ENCODE measurements at regions not wholly inside any gene's neighbourhood (a gene's known extent, or its start where the extent isn't known, plus 50 kb on each side); places are given as distances from the start of the nearest gene placed in this dataset.

DNA sequence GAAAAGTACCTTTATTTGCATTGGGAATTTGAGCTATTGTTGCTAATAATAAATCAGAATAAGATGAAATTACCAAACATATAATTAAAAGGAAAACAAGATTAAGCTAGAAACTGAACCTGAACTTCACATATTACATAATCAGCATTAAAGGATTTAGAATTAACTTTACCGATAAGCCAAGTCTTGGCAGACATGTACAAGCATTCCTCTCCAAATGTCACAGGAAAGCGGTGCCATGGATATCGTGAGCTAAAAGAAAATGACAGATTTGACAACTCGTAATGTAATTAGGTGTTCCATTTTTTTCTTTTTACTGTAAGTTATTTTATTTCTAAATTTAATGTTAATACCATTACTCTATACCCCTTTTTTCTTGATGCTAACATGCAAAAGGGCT is 55.1 kb upstream of the CD302 start:
- H3K79me2 ChIP-seq (ENCODE audit: insufficient read depth, low read depth, low read length) = no peaks in the 10 kb centered on the region
- no TSS peak for BruUV-seq (replicated peaks)
- H3K36me3 ChIP-seq (ENCODE audit: insufficient read depth, low read length) = no peaks in the 10 kb centered on the region
- no peaks in the 10 kb centered on the region for H4K20me1 ChIP-seq (ENCODE audit: insufficient read depth, low read length)
- TF ChIP-seq EZH2phosphoT487 (IDR thresholded peaks at IDR 0.05; ENCODE audit: borderline replicate concordance, low read depth, low read length) (no peak), CTCF (conservative IDR thresholded peaks at IDR 0.05; ENCODE audit: low read length) (no peak)
- DNase-seq (ENCODE audit: low spot score) = no peak
- ChIA-PET CTCF (ENCODE audit: unreplicated experiment) (no interaction called here), POLR2A (interaction anchor here (0.9 kb wide), 1 partner anchor 105 kb away, joined by 3 read pairs; no protein-coding TSS in a partner anchor)
- no peaks in the 10 kb centered on the region for H3K4me1 ChIP-seq (ENCODE audit: insufficient read depth, low read length, poor library complexity, severe bottlenecking)
- no peaks in the 10 kb centered on the region for H3K9me3 ChIP-seq (ENCODE audit: low read length)
- H3K4me3 ChIP-seq (ENCODE audit: low read depth, low read length, poor library complexity, severe bottlenecking) = no peak overlapping the region
- H3K4me2 ChIP-seq (ENCODE audit: low read length) = no peak overlapping the region
- no peak overlapping the region for H2AFZ ChIP-seq (ENCODE audit: low read length)
- intact Hi-C loops (cut with micrococcal nuclease; ENCODE audit: unreplicated experiment) = no loop called here
- H3K9me2 ChIP-seq (ENCODE audit: insufficient read depth, low read length) = no peaks in the 10 kb centered on the region
- H3K27ac ChIP-seq (ENCODE audit: low read depth, low read length, poor library complexity, severe bottlenecking) = no peak overlapping the region

DNA sequence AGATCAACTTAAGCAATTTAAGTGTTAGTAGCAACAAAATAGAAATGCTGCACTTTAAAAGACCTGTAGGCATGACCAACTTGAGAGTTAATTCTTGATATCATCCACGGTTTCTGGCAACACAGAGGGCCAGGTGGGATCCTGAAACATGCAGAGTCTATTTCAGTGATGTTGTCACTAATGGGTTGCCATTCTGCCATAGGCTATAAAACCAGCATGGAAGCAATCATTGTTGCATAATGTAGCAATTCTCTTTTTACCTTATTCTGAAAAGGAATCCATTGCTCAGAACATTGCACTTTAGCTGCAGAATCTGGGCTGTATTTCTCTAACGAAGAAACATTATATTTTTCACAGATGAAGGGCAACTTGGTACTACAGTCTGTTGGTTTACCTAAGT is 53.9 kb upstream of the CD302 start:
- intact Hi-C loops (cut with micrococcal nuclease; ENCODE audit: unreplicated experiment) = no loop called here
- Histone ChIP-seq H3K27ac (ENCODE audit: low read depth, low read length, poor library complexity, severe bottlenecking) (no peak overlapping the region), H3K9me3 (ENCODE audit: low read length) (no peaks in the 10 kb centered on the region), H3K79me2 (ENCODE audit: insufficient read depth, low read depth, low read length) (no peaks in the 10 kb centered on the region), H3K9me2 (ENCODE audit: insufficient read depth, low read length) (no peaks in the 10 kb centered on the region), H3K36me3 (ENCODE audit: insufficient read depth, low read length) (no peaks in the 10 kb centered on the region), H3K4me3 (ENCODE audit: low read depth, low read length, poor library complexity, severe bottlenecking) (no peak overlapping the region), H2AFZ (ENCODE audit: low read length) (no peak overlapping the region), H3K4me2 (ENCODE audit: low read length) (no peak overlapping the region), H4K20me1 (ENCODE audit: insufficient read depth, low read length) (no peaks in the 10 kb centered on the region), H3K4me1 (ENCODE audit: insufficient read depth, low read length, poor library complexity, severe bottlenecking) (no peaks in the 10 kb centered on the region)
- BruUV-seq (replicated peaks) = no TSS peak
- ChIA-PET CTCF (ENCODE audit: unreplicated experiment) (no interaction called here), POLR2A (no interaction called here)
- DNase-seq (ENCODE audit: low spot score) = no peak
- no peak for TF ChIP-seq CTCF (conservative IDR thresholded peaks at IDR 0.05; ENCODE audit: low read length)
- TF ChIP-seq EZH2phosphoT487 (IDR thresholded peaks at IDR 0.05; ENCODE audit: borderline replicate concordance, low read depth, low read length) = no peak

GRCh38 chr2:159850789-159851188 is 52.8 kb upstream of the CD302 start:
- intact Hi-C loops (cut with micrococcal nuclease; ENCODE audit: unreplicated experiment) = no loop called here
- no peaks in the 10 kb centered on the region for H3K9me2 ChIP-seq (ENCODE audit: insufficient read depth, low read length)
- DNase-seq (ENCODE audit: low spot score) = no peak
- H3K36me3 ChIP-seq (ENCODE audit: insufficient read depth, low read length) = no peaks in the 10 kb centered on the region
- no peaks in the 10 kb centered on the region for H3K4me1 ChIP-seq (ENCODE audit: insufficient read depth, low read length, poor library complexity, severe bottlenecking)
- H3K4me3 ChIP-seq (ENCODE audit: low read depth, low read length, poor library complexity, severe bottlenecking) = no peak overlapping the region
- no peak overlapping the region for H2AFZ ChIP-seq (ENCODE audit: low read length)
- no TSS peak for BruUV-seq (replicated peaks)
- ChIA-PET POLR2A (interaction anchor here (0.6 kb wide), 1 partner anchor 687 kb away, joined by 3 read pairs; no protein-coding TSS in a partner anchor), CTCF (ENCODE audit: unreplicated experiment) (no interaction called here)
- H3K9me3 ChIP-seq (ENCODE audit: low read length) = no peaks in the 10 kb centered on the region
- H4K20me1 ChIP-seq (ENCODE audit: insufficient read depth, low read length) = no peaks in the 10 kb centered on the region
- no peak overlapping the region for H3K4me2 ChIP-seq (ENCODE audit: low read length)
- no peak overlapping the region for H3K27ac ChIP-seq (ENCODE audit: low read depth, low read length, poor library complexity, severe bottlenecking)
- H3K79me2 ChIP-seq (ENCODE audit: insufficient read depth, low read depth, low read length) = no peaks in the 10 kb centered on the region
- no peak for TF ChIP-seq CTCF (conservative IDR thresholded peaks at IDR 0.05; ENCODE audit: low read length)
- TF ChIP-seq EZH2phosphoT487 (IDR thresholded peaks at IDR 0.05; ENCODE audit: borderline replicate concordance, low read depth, low read length) = no peak
